ENCODE measurements at regions not wholly inside any gene's neighbourhood (a gene's known extent, or its start where the extent isn't known, plus 50 kb on each side); places are given as distances from the start of the nearest gene placed in this dataset.
A peak's percentile ranks its signal among the peaks of the same experiment; 100 is the strongest.

DNA sequence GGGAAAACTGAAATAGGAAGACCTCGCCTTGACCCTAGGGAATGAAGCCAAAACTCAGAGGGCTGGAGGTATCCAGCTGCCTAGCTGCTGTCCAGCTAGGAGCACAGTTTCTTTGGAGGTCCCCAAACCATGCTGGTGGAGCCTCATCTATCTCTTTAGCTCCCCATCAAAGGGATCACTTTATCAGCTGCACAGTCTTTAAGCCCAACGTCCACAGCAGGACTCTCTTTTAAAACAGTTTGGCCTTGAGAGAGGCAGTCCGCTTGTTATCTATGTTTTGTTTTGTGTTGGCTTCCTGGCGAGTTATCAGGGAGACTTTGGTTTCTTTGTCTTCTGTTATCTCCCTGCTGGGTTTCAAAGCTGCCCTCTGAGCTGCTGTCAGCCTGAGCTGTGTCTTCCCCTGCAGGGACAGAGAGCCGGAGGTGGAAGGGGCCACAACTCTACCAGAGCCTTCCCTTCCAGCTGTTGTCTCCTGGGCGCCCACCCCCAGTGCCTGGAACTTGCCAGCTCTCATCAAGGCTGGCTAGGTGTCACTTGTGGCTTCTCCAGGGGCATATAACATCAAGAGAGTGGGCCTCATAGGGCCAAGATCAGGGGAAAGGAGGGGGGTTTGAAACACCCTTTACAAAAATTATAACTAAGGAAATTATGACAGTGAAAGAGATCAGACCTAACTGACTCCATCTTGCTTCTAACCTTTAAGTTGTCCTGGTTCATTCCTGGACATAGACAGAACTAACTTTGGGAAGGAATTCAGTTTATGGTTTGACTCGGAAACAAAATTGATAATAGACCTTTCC lies 61.4 kb upstream of the C15orf39 start (continued):
- TF ChIP-seq, protein P1, sequence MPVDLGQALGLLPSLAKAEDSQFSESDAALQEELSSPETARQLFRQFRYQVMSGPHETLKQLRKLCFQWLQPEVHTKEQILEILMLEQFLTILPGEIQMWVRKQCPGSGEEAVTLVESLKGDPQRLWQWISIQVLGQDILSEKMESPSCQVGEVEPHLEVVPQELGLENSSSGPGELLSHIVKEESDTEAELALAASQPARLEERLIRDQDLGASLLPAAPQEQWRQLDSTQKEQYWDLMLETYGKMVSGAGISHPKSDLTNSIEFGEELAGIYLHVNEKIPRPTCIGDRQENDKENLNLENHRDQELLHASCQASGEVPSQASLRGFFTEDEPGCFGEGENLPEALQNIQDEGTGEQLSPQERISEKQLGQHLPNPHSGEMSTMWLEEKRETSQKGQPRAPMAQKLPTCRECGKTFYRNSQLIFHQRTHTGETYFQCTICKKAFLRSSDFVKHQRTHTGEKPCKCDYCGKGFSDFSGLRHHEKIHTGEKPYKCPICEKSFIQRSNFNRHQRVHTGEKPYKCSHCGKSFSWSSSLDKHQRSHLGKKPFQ (CRISPR knock-in tag; IDR thresholded peaks at IDR 0.05; ENCODE audit: insufficient replicate concordance), result no peak
- TF ChIP-seq XBP1 (CRISPR knock-in tag; IDR thresholded peaks at IDR 0.05), result no peak
- 0 out of 2 replicates have a peak, but pooled peaks have one; percentile 53 for TF ChIP-seq ZNF891 (CRISPR knock-in tag; IDR thresholded peaks at IDR 0.05)
- TF ChIP-seq, protein P2, sequence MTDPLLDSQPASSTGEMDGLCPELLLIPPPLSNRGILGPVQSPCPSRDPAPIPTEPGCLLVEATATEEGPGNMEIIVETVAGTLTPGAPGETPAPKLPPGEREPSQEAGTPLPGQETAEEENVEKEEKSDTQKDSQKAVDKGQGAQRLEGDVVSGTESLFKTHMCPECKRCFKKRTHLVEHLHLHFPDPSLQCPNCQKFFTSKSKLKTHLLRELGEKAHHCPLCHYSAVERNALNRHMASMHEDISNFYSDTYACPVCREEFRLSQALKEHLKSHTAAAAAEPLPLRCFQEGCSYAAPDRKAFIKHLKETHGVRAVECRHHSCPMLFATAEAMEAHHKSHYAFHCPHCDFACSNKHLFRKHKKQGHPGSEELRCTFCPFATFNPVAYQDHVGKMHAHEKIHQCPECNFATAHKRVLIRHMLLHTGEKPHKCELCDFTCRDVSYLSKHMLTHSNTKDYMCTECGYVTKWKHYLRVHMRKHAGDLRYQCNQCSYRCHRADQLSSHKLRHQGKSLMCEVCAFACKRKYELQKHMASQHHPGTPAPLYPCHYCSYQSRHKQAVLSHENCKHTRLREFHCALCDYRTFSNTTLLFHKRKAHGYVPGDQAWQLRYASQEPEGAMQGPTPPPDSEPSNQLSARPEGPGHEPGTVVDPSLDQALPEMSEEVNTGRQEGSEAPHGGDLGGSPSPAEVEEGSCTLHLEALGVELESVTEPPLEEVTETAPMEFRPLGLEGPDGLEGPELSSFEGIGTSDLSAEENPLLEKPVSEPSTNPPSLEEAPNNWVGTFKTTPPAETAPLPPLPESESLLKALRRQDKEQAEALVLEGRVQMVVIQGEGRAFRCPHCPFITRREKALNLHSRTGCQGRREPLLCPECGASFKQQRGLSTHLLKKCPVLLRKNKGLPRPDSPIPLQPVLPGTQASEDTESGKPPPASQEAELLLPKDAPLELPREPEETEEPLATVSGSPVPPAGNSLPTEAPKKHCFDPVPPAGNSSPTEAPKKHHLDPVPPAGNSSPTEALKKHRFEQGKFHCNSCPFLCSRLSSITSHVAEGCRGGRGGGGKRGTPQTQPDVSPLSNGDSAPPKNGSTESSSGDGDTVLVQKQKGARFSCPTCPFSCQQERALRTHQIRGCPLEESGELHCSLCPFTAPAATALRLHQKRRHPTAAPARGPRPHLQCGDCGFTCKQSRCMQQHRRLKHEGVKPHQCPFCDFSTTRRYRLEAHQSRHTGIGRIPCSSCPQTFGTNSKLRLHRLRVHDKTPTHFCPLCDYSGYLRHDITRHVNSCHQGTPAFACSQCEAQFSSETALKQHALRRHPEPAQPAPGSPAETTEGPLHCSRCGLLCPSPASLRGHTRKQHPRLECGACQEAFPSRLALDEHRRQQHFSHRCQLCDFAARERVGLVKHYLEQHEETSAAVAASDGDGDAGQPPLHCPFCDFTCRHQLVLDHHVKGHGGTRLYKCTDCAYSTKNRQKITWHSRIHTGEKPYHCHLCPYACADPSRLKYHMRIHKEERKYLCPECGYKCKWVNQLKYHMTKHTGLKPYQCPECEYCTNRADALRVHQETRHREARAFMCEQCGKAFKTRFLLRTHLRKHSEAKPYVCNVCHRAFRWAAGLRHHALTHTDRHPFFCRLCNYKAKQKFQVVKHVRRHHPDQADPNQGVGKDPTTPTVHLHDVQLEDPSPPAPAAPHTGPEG (CRISPR knock-in tag; IDR thresholded peaks at IDR 0.05), result 0 out of 2 replicates have a peak, but pooled peaks have one; percentile 28
- TF ChIP-seq, protein P3, sequence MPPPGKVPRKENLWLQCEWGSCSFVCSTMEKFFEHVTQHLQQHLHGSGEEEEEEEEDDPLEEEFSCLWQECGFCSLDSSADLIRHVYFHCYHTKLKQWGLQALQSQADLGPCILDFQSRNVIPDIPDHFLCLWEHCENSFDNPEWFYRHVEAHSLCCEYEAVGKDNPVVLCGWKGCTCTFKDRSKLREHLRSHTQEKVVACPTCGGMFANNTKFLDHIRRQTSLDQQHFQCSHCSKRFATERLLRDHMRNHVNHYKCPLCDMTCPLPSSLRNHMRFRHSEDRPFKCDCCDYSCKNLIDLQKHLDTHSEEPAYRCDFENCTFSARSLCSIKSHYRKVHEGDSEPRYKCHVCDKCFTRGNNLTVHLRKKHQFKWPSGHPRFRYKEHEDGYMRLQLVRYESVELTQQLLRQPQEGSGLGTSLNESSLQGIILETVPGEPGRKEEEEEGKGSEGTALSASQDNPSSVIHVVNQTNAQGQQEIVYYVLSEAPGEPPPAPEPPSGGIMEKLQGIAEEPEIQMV (CRISPR knock-in tag; IDR thresholded peaks at IDR 0.05; ENCODE audit: low read depth), result peak; percentile 44
- no peak for TF ChIP-seq ZNF253 (CRISPR knock-in tag; IDR thresholded peaks at IDR 0.05; ENCODE audit: borderline replicate concordance)
- TF ChIP-seq, protein P4, sequence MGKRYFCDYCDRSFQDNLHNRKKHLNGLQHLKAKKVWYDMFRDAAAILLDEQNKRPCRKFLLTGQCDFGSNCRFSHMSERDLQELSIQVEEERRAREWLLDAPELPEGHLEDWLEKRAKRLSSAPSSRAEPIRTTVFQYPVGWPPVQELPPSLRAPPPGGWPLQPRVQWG (CRISPR knock-in tag; IDR thresholded peaks at IDR 0.05; ENCODE audit: borderline replicate concordance, low read depth), result no peak
- TF ChIP-seq, protein P5, sequence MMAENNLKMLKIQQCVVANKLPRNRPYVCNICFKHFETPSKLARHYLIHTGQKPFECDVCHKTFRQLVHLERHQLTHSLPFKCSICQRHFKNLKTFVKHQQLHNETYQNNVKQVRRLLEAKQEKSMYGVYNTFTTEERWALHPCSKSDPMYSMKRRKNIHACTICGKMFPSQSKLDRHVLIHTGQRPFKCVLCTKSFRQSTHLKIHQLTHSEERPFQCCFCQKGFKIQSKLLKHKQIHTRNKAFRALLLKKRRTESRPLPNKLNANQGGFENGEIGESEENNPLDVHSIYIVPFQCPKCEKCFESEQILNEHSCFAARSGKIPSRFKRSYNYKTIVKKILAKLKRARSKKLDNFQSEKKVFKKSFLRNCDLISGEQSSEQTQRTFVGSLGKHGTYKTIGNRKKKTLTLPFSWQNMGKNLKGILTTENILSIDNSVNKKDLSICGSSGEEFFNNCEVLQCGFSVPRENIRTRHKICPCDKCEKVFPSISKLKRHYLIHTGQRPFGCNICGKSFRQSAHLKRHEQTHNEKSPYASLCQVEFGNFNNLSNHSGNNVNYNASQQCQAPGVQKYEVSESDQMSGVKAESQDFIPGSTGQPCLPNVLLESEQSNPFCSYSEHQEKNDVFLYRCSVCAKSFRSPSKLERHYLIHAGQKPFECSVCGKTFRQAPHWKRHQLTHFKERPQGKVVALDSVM (CRISPR knock-in tag; IDR thresholded peaks at IDR 0.05), result peak; percentile 58; the same call in 1 of the 2 replicates
- peak; percentile 85 for TF ChIP-seq TCF7L2 (IDR thresholded peaks at IDR 0.05; ENCODE audit: low read depth, low read length)
- TF ChIP-seq ZNF160 (CRISPR knock-in tag; IDR thresholded peaks at IDR 0.05), result no peak
- TF ChIP-seq, protein P6, sequence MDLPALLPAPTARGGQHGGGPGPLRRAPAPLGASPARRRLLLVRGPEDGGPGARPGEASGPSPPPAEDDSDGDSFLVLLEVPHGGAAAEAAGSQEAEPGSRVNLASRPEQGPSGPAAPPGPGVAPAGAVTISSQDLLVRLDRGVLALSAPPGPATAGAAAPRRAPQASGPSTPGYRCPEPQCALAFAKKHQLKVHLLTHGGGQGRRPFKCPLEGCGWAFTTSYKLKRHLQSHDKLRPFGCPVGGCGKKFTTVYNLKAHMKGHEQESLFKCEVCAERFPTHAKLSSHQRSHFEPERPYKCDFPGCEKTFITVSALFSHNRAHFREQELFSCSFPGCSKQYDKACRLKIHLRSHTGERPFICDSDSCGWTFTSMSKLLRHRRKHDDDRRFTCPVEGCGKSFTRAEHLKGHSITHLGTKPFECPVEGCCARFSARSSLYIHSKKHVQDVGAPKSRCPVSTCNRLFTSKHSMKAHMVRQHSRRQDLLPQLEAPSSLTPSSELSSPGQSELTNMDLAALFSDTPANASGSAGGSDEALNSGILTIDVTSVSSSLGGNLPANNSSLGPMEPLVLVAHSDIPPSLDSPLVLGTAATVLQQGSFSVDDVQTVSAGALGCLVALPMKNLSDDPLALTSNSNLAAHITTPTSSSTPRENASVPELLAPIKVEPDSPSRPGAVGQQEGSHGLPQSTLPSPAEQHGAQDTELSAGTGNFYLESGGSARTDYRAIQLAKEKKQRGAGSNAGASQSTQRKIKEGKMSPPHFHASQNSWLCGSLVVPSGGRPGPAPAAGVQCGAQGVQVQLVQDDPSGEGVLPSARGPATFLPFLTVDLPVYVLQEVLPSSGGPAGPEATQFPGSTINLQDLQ (CRISPR knock-in tag; IDR thresholded peaks at IDR 0.05), result no peak

Data from HepG2 (cell line).